ENCODE measurements at regions not wholly inside any gene's neighbourhood (a gene's known extent, or its start where the extent isn't known, plus 50 kb on each side); places are given as distances from the start of the nearest gene placed in this dataset.

GRCh38 chr9:135019224-135019623, 68.2 kb upstream of the OLFM1 start:
- TF ChIP-seq CTCF (conservative IDR thresholded peaks at IDR 0.05), result no peak
- no peak for TF ChIP-seq EZH2 (IDR thresholded peaks at IDR 0.05; ENCODE audit: low read depth)

All from PC-9 (cell line).